Fibroblast of lung (primary cell): ENCODE measurements at regions not wholly inside any gene's neighbourhood (a gene's known extent, or its start where the extent isn't known, plus 50 kb on each side); places are given as distances from the start of the nearest gene placed in this dataset.

Source experiments
- DNase-seq, 2 donors: peaks; one replicate each; pipeline versions ENCODE4 v3.0.0 to v3.0.0-alpha.2; 2010; ENCODE audit warnings: low read depth in 2 of 2
- H2AFZ ChIP-seq: 2 replicates; pipeline ENCODE4 v1.5.1; 2012; ENCODE audit warnings: low read length, control low read depth, inconsistent platforms
- H3K27ac ChIP-seq: 2 replicates; pipeline ENCODE4 v1.5.1; 2011; ENCODE audit warnings: low read length, control low read depth; ENCODE audit not compliant: insufficient read depth
- H3K27me3 ChIP-seq: 2 replicates; pipeline ENCODE4 v1.5.1; 2011; ENCODE audit warnings: mild to moderate bottlenecking, low read length; ENCODE audit not compliant: control insufficient read depth, insufficient read depth
- H3K36me3 ChIP-seq: 2 replicates; pipeline ENCODE4 v1.5.1; 2011; ENCODE audit warnings: low read length; ENCODE audit not compliant: control insufficient read depth, insufficient read depth
- H3K4me1 ChIP-seq: 2 replicates; pipeline ENCODE4 v1.5.1; 2011; ENCODE audit warnings: low read length; ENCODE audit not compliant: control insufficient read depth, insufficient read depth; ENCODE audit errors: extremely low read depth
- H3K4me2 ChIP-seq: 2 replicates; pipeline ENCODE4 v1.5.1; 2011; ENCODE audit warnings: low read length, control low read depth; ENCODE audit not compliant: insufficient read depth; ENCODE audit errors: extremely low read depth
- H3K4me3 ChIP-seq, 4 experiments: fragments of 200-600 bp in 1 of 4; sonication (generic) in 1 of 4; replicated peaks in 1 of 4; 2 replicates each; pipeline ENCODE4 v1.5.1; 2011 to 2016; ENCODE audit warnings: low read length in 4 of 4, low read depth in 3 of 4, mild to moderate bottlenecking in 3 of 4, control low read depth in 2 of 4, inconsistent platforms in 1 of 4, mixed read lengths in 1 of 4; ENCODE audit not compliant: insufficient read depth in 1 of 4; ENCODE audit errors: control extremely low read depth in 1 of 4
- H3K79me2 ChIP-seq: 2 replicates; pipeline ENCODE4 v1.5.1; 2012; ENCODE audit warnings: mild to moderate bottlenecking, low read length, inconsistent platforms; ENCODE audit not compliant: control insufficient read depth, insufficient read depth
- H3K9ac ChIP-seq: 2 replicates; pipeline ENCODE4 v1.5.1; 2011; ENCODE audit warnings: mild to moderate bottlenecking, low read length, control low read depth; ENCODE audit not compliant: insufficient read depth
- H3K9me3 ChIP-seq: 2 replicates; pipeline ENCODE4 v1.5.1; 2012; ENCODE audit warnings: low read depth, low read length; ENCODE audit not compliant: control insufficient read depth, insufficient read depth
- H4K20me1 ChIP-seq: 2 replicates; pipeline ENCODE4 v1.5.1; 2011; ENCODE audit warnings: low read length; ENCODE audit not compliant: control insufficient read depth, insufficient read depth; ENCODE audit errors: extremely low read depth
- CTCF ChIP-seq, 2 donors: IDR thresholded peaks in 1 of 2; conservative IDR thresholded peaks in 1 of 2; 1 replicate in 1 of 2; 2 replicates in 1 of 2; pipeline ENCODE4 v1.5.1; 2011 to 2012; ENCODE audit warnings: low read length in 2 of 2, control low read depth in 1 of 2, inconsistent platforms in 1 of 2, low read depth in 1 of 2, mild to moderate bottlenecking in 1 of 2
- EZH2 ChIP-seq: IDR thresholded peaks from 2 replicates; pipeline ENCODE4 v1.5.1; 2012; ENCODE audit warnings: low read length, control low read depth, mild to moderate bottlenecking; ENCODE audit errors: missing control alignments

- no peak overlapping the region for H3K27ac ChIP-seq
- TF ChIP-seq CTCF (conservative IDR thresholded peaks at IDR 0.05 in 1 of 2, IDR thresholded peaks at IDR 0.05 in 1 of 2; ENCODE audit: low read depth in 1 of 2, low read length in 2 of 2) (no peak), EZH2 (no peak)
- H3K9ac ChIP-seq, result no peak overlapping the region
- no peaks in the 10 kb centered on the region for H3K4me1 ChIP-seq
- H2AFZ ChIP-seq, result no peak overlapping the region
- no peak overlapping the region for H3K4me2 ChIP-seq
- no peaks in the 10 kb centered on the region for H3K27me3 ChIP-seq
- no peaks in the 10 kb centered on the region for H3K36me3 ChIP-seq
- no peak overlapping the region for H3K4me3 ChIP-seq
- no peaks in the 10 kb centered on the region for H3K9me3 ChIP-seq
- DNase-seq, result no peak
- no peaks in the 10 kb centered on the region for H4K20me1 ChIP-seq
- H3K79me2 ChIP-seq, result no peaks in the 10 kb centered on the region
Observed at GRCh38 chr5:179462040-179462439, 88.3 kb upstream of the RUFY1 start.

GRCh38 chr5:179461576-179461975 is 88.8 kb upstream of the RUFY1 start:
- no peaks in the 10 kb centered on the region for H3K9me3 ChIP-seq
- H4K20me1 ChIP-seq, result no peaks in the 10 kb centered on the region
- no peak overlapping the region for H3K27ac ChIP-seq
- TF ChIP-seq EZH2 (no peak), CTCF (conservative IDR thresholded peaks at IDR 0.05 in 1 of 2, IDR thresholded peaks at IDR 0.05 in 1 of 2; ENCODE audit: low read depth in 1 of 2, low read length in 2 of 2) (no peak)
- no peak overlapping the region for H3K9ac ChIP-seq
- H3K36me3 ChIP-seq, result no peaks in the 10 kb centered on the region
- H2AFZ ChIP-seq, result no peak overlapping the region
- no peak overlapping the region for H3K4me3 ChIP-seq
- H3K4me1 ChIP-seq, result no peaks in the 10 kb centered on the region
- DNase-seq, result no peak
- no peaks in the 10 kb centered on the region for H3K27me3 ChIP-seq
- H3K4me2 ChIP-seq, result no peak overlapping the region
- H3K79me2 ChIP-seq, result no peaks in the 10 kb centered on the region

GRCh38 chr5:179459771-179460170 is 90.6 kb upstream of the RUFY1 start:
- H3K79me2 ChIP-seq, result no peaks in the 10 kb centered on the region
- TF ChIP-seq EZH2, result no peak
- no peak overlapping the region for H3K27ac ChIP-seq
- no peaks in the 10 kb centered on the region for H3K9me3 ChIP-seq
- no peak for DNase-seq
- no peak overlapping the region for H3K9ac ChIP-seq
- H3K36me3 ChIP-seq, result no peaks in the 10 kb centered on the region
- no peak overlapping the region for H3K4me3 ChIP-seq
- no peak overlapping the region for H2AFZ ChIP-seq
- H3K27me3 ChIP-seq, result no peaks in the 10 kb centered on the region
- H3K4me1 ChIP-seq, result no peaks in the 10 kb centered on the region
- H3K4me2 ChIP-seq, result no peak overlapping the region
- no peaks in the 10 kb centered on the region for H4K20me1 ChIP-seq
